ENCODE measurements at regions not wholly inside any gene's neighbourhood (a gene's known extent, or its start where the extent isn't known, plus 50 kb on each side); places are given as distances from the start of the nearest gene placed in this dataset.

GRCh38 chr1:78263946-78264345, 218.2 kb downstream of the GIPC2 start:
- POLR2A ChIA-PET: no interaction called here
- FAIRE-seq: no peak
- DNase-seq (ENCODE audit: extremely low read depth in 1 of 4, low spot score in 3 of 4): no peak
- no peak for ATAC-seq
- WGBS (ENCODE audit: insufficient coverage, low coverage, missing lambda C conversion rate): 6% methylated on average over 1 of the region's 1 CpG
- H3K27me3 ChIP-seq (ENCODE audit: control insufficient read depth in 2 of 2, insufficient read depth in 2 of 2, low read length in 2 of 2): no peaks in the 10 kb centered on the region
- no peaks in the 10 kb centered on the region for H3K4me1 ChIP-seq (replicated peaks in 1 of 2; ENCODE audit: control insufficient read depth in 2 of 2, insufficient read depth in 2 of 2, low read length in 2 of 2)
- no peak overlapping the region for H3K4me3 ChIP-seq
- BruUV-seq (replicated peaks): no TSS peak
- H3K4me2 ChIP-seq (ENCODE audit: insufficient read depth, low read length): no peak overlapping the region
- CTCF ChIA-PET (ENCODE audit: low intra/inter-chr PET ratio): no interaction called here
- H3K9me3 ChIP-seq (replicated peaks; ENCODE audit: control insufficient read depth, insufficient read depth, low read depth, low read length): no peaks in the 10 kb centered on the region
- H3K36me3 ChIP-seq (ENCODE audit: control insufficient read depth, insufficient read depth, low read length): no peaks in the 10 kb centered on the region
- H3K9ac ChIP-seq (ENCODE audit: insufficient read depth in 1 of 2, low read depth in 2 of 2, low read length in 2 of 2): no peak overlapping the region
- intact Hi-C loops (cut with micrococcal nuclease) (no loop called here), in situ Hi-C loops (cut with MboI) (no loop called here)
- H3K27ac ChIP-seq (ENCODE audit: extremely low read depth, low read depth, low read length): no peak overlapping the region
- no peaks in the 10 kb centered on the region for H4K20me1 ChIP-seq (replicated peaks; ENCODE audit: control insufficient read depth, insufficient read depth, low read length)
- no peaks in the 10 kb centered on the region for H3K9me1 ChIP-seq (ENCODE audit: control insufficient read depth, insufficient read depth, low read length)
- H2AFZ ChIP-seq (ENCODE audit: low read depth, low read length): no peak overlapping the region
- H3K79me2 ChIP-seq (ENCODE audit: control insufficient read depth, insufficient read depth, low read length): no peaks in the 10 kb centered on the region
- TF ChIP-seq RBM34 (IDR thresholded peaks at IDR 0.05; ENCODE audit: borderline replicate concordance, insufficient read depth, low read length): no peak
- no peak for TF ChIP-seq ETV1 (tag; conservative IDR thresholded peaks at IDR 0.05; ENCODE audit: low read depth)
- TF ChIP-seq MEIS2 (IDR thresholded peaks at IDR 0.05; ENCODE audit: partially characterized antibody): no peak
- no peak for TF ChIP-seq XRCC5 (IDR thresholded peaks at IDR 0.05; ENCODE audit: low read depth, low read length)
- no peak for TF ChIP-seq TFAM (CRISPR knock-in tag; conservative IDR thresholded peaks at IDR 0.05)
- TF ChIP-seq REST (IDR thresholded peaks at IDR 0.05; ENCODE audit: borderline replicate concordance): no peak
- TF ChIP-seq REST (CRISPR knock-in tag; IDR thresholded peaks at IDR 0.05; ENCODE audit: low read depth): no peak
- no peak for TF ChIP-seq PPARD (CRISPR knock-in tag; IDR thresholded peaks at IDR 0.05)
- no peak for TF ChIP-seq IRF9 (tag; IDR thresholded peaks at IDR 0.05)
- no peak for TF ChIP-seq GTF2E2 (tag; IDR thresholded peaks at IDR 0.05)
- no peak for TF ChIP-seq CHCHD3 (CRISPR knock-in tag; IDR thresholded peaks at IDR 0.05)
- TF ChIP-seq RAD51 (IDR thresholded peaks at IDR 0.05; ENCODE audit: borderline replicate concordance, low read depth): no peak
- TF ChIP-seq TCF7L2 (IDR thresholded peaks at IDR 0.05; ENCODE audit: low read depth, low read length): no peak
- no peak for TF ChIP-seq GMEB1 (CRISPR knock-in tag; IDR thresholded peaks at IDR 0.05)

Data from K562 (cell line).